HG03575 (cell line): ENCODE measurements at regions not wholly inside any gene's neighbourhood (a gene's known extent, or its start where the extent isn't known, plus 50 kb on each side); places are given as distances from the start of the nearest gene placed in this dataset.

Experiments used
- ATAC-seq: cut with Tn5 transposase; IDR thresholded peaks from one replicate; pipeline ENCODE4 v1.9.1; 2021; ENCODE audit not compliant: unreplicated experiment, insufficient number of reproducible peaks, low FRiP score; ENCODE audit errors: extremely low read depth

DNA sequence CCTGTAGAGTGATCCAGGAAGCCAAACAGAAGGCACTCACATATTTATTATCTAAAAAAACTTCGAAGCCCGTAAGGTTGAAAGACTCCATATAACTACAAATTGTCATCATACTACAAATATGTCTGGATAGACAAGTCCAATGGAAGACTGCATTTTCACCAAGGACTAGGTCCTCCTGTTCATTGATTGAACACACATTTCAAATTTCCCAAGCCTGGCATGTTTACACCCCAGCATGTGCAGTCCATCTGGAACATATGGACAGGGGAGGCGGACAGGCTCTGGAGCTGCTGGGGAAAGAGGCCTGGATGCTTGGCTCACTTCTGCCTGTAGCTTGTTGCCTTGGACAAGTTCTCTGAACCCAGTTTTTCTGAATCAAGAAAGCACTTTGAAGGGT, 378.7 kb downstream of the ENC1 start:
- ATAC-seq = no peak

DNA sequence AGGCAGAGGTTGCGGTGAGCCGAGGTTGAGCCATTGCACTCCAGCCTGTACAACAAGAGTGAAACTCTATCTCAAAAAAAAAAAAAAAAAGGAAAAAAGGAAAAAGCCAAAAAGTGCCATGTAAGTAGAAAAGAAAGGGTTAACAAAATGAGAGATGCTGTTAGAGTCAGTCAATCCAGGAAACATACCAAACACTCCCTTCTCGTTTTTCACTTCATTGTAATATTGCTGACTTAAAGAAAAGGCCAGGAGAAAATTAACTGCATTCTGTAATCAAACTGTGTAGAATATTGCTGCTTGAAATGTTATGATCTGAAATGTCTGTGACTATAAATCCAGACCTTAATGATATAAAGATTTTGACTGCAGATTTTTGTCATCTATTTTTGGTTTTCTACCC, 379.1 kb downstream of the ENC1 start:
- no peak for ATAC-seq

DNA sequence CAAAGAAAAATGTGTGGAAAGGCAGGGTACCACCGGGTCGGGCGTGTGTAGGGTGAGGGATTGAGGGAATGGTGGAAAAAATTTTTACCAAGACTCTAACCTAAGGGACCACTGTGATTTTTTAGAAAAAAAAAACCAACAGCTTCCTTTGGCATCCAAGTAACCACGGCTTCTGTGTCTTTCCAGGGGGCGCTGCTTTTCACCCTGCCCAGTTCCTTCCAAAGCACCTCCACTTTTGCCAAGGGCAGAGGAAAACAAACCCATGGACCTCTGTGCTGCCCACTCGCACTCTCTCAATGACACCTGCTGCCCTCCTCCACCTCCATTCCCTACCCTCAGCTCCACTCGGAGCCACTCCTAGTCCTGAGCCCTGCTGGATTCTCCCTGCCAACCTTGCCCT, 381.0 kb downstream of the ENC1 start:
- ATAC-seq = no peak

DNA sequence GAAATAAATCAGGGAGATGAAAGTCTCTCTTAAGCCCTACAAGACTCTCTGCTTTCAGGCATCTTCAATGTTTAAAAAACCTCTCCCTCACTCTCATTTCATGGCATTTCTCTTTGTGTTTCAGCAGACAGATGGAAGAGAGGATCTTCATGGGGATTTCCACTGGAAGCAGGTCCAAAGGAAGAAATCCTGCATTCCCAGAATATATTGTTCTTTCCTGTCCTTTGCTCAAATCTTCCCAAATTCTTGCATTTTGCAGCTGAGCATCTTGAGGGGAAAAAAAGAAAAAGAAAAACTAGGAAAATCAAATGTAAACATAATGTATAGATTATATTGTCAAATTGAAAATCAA, 382.2 kb downstream of the ENC1 start:
- no peak for ATAC-seq

DNA sequence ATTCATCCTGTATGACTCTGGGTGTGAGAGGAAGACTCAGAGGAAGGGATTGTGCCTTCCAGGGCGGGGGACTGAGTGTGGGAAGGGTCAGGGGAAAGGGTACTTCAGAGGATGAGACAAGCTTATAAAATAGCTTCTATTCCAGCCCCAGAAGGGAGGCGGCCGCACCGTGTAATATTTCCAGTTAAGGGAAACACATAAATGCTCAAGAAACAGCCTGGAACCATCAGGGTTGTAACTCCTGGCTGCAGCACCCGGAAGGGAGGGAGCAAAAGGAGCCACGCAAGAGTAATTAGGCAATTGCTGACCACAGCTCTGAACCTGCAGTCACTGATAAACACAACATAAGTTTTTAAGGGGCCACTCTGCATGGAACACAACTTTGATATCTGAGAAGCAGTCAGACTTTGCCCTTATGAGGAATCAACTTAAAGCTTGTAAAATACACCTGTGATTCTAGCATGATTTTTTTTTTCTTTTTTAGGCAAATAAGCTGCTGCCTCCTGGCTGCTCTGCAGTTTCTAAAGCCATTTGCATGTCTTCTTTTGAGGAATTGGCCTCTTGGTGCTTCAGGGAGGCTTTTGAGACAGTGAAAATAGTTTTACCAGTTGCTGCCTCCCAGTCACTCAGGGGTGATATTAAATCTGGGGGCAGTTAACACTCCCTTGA, 382.7 kb downstream of the ENC1 start:
- ATAC-seq = no peak

DNA sequence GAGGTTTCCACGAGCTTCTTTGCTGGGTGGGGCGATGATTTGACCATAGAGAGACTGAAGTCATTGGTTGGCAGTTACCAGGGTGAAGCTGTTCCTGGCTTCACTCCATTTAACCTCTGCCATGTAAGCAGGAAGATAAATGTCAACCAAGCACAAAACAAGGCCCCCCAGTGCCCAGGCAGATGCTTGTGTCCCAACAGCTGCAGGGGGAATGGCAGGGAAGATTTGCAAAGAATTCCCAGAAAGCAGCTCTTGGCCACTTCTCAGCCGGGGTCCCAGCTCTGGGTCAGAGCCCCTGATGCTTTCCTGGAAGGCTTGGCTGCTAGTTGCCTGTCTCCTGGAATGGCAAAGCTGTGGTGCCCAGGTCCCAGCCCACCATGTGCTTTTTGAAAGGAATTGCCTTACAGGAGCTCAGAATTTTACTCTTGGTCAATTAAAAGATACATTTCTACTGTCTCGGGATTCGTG, 383.4 kb downstream of the ENC1 start:
- no peak for ATAC-seq

DNA sequence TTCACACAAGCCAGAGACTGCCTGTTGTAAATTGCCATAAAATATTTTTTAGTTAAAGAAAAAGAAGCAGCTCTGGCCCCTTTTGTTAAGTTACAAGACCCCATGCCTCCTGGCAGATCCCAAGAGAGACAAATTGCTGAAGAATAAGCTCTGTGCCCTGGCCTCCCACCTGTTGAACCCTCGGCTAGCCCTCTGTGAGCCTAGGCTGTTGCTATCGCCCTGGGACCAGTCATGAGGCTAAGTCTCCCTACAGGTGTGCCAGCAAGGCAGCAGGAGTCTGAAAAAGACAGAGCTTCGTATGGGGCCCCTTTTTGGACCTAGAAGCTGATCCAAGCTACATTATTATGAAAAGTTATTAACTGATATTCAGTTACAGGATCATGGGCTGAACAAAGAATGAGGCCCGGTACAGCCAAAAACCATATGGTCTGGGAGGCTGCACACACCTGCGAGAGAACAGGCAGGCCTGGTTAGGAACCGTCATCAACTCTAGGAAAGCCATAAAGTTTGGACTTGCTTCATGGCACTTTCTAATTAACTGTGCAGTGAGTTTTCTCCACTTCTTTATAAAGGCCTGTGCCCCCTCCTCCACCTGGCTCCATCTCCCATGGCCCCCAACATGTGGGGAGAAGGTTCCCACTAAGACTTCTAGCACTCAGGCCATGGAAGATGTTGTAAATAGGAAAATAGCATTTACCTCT, 384.7 kb downstream of the ENC1 start:
- no peak for ATAC-seq

DNA sequence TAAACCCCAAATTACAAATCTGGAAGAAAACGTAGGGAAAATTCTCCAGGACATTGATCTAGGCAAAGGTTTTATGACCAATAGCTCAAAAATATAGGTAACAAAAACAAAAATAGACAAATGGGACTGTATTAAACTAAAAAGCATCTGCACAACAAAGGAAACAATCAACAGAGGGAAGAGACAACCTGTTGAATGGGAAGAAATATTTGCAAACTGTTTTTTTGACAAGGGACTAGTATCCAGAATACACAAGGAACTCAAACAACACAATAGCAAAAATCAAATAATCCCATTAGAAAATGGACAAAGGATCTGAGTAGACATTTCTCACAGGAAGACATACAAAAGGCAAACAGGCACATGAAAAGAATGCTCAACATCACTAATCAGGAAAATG, 386.3 kb downstream of the ENC1 start:
- no peak for ATAC-seq

DNA sequence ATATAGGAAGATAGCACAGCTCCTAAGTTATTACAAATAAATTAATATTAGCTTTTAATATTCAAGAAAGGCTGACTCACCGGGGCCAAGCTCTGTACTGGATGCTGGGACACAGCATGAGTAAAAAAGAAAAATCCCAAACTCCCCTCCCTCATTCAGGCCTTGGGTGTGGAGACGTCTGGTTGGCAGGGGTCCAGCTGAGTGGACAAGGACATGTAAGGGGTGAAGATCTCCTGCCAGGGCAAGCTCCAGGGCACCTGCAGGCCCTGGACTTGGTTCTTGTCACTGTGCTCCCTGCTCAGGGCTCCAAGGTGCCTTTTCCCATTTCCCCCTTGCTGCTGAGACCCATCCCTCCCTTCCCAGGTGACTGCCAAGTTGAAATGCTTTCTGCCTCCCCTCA, 388.5 kb downstream of the ENC1 start:
- ATAC-seq = no peak

DNA sequence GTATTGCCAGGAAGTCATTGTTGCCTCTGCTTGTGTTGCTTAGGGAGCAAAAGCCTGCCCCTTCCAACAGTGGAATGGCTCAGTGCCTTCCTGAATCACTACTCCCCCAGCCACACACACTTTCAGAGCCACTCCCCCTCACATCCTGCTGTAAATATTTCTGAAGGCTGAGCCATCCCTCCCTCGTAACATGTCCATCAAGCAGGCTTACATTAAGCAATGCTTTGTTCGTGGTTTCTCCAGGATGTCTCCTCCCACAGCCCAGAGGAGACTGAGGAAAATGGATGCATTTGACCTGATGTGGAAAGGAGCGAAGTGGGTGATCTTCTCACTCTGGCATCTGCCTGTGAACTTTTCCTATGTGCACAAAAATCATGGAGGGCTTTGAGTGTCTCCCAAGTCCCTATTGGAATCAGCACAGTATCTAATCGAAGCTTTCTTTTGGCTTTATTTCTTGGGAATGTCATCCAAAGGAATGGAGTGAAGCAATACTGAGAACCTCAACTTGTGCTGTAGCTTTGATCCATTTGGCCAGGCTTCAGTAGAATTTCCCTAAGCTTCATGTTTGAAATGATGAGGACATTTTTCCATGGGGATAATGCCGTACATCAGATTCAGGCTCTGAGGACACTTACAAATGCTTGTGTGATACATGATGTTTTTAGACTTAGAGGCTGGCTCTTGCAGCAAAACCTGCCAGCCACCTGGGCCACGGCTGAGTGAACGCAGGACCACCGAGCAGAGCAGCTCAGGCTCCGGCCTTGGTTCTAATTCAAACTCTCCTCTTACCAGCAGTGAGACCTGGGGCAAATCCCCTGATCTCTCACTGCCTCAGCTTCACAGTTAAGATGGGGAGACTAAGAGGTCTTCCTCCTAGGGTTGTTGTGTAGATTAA, 389.1 kb downstream of the ENC1 start:
- no peak for ATAC-seq

DNA sequence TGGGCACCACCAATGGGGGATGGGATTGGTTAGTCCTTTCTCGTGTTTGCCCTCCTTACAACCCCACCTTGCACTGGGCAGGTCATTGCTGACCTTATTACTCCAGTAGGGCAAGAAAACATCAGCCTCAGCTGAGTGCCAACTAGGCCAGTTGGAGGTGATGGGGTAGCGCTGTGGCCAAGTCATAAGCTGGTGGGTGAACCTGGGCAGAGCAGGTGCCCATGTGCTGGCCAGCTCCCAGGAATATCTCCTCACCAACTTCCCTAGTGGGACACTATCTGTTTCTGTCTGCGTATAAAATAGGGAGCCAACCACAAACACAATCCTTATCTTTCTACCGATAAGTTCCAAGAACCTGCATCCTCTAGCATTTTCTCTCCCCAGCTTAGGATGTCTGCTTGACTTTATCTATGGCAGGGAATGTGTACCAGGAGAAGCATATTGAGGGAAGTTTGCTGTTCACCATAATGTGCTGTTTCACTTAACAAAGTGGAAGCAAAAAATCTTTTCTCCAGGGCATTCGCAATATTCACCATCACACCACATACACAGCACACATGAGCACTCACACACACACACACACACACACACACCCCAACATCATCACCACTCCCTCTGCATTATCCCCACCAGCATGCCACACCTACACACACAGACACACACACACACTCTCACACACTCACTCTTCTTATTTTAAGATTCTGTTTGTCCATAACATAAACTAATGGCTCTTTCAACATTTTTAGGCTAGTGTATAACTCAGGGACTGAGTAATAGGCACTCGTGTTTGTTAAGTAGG, 390.0 kb downstream of the ENC1 start:
- ATAC-seq = no peak

DNA sequence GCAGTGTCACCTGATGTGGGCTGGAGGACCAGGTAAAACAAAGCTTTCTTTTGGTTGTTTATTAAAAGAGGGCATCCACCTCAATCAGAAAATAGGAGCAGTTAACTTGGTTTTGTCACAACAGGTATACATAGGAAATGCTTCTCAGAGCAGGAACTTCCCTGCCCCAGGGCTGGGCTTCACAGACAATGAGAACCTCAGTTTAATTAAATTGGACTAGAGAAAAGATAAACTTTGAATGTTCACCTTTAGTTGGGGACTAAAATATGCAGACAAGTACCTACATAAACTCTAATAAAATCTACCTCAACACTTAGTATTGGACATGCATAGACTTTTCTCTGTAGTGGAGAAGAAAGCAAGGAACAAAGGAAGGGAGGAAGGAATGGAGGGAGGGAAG, 392.0 kb downstream of the ENC1 start:
- ATAC-seq = no peak

DNA sequence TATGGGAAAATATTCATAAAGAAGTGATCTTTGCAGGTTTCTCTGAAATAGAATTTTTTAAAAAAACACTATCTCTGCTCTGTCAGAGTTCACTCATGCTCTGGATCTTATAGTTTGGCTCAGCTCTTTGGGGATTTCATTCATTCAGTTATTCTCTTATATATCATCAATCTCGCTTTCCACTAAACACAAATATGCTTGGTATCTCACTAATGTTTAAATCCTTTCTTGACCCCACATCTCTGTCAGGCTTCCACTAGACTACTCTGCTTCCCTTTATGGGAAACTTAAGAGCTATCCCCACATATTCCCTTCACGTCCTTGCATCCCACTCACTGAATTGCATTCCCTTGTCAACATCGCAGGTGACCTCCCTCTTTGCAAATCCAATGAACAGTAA, 396.1 kb downstream of the ENC1 start:
- no peak for ATAC-seq

DNA sequence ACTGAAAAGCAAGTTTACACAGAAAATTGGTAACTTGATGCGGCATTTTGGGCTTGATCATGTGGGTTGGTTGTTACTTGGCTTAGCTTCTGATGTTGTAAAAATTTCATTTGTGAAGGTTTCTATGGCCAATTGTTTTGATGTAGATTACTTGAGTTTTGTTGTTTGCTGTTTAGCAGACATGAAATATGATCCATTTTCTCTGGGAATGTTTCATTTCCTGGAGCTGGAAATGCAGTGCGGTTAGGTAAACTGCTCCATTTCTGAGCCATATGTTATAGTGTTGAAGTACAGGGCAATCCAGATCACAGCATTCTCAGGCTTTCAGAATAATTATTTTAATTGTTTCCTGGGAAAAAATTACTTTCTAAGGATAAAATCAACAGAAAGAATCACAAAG, 396.9 kb downstream of the ENC1 start:
- ATAC-seq = no peak

DNA sequence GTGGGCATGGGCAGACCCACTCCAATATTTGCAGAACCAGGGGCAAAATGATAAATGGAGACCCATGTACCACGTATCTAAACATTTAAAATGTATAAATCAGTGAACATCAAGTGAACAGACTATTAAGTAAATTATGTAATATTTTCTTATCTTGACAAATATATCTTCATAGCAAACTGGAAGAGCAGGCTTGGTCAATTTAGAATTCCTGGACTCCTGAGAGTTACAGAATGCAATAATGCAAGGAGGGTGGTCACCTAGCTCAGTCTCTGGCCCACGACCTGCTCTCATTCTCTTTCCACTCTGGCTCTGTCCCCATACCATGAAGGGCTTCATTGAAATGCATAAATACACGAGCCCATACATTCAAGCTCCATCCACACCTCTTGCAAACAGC, 398.0 kb downstream of the ENC1 start:
- ATAC-seq = no peak

DNA sequence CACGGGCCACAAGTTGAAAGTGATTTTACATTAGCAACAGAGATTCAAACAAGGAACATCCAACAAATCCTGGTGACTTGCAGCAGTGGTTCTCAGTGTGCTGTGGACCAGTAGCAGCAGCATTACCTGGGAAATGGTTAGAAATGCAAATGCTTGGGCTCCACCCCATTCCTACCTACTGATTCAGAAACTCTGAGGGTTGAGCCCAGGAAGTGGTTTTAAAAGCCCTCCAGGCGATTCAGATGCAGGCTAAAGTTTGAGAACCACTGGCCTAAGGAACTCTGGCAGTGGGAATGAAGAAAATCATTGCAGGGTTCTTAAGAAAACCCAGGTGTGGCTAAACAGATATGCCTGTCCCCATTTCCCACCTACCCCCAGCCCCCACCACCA, 398.8 kb downstream of the ENC1 start:
- ATAC-seq = no peak

DNA sequence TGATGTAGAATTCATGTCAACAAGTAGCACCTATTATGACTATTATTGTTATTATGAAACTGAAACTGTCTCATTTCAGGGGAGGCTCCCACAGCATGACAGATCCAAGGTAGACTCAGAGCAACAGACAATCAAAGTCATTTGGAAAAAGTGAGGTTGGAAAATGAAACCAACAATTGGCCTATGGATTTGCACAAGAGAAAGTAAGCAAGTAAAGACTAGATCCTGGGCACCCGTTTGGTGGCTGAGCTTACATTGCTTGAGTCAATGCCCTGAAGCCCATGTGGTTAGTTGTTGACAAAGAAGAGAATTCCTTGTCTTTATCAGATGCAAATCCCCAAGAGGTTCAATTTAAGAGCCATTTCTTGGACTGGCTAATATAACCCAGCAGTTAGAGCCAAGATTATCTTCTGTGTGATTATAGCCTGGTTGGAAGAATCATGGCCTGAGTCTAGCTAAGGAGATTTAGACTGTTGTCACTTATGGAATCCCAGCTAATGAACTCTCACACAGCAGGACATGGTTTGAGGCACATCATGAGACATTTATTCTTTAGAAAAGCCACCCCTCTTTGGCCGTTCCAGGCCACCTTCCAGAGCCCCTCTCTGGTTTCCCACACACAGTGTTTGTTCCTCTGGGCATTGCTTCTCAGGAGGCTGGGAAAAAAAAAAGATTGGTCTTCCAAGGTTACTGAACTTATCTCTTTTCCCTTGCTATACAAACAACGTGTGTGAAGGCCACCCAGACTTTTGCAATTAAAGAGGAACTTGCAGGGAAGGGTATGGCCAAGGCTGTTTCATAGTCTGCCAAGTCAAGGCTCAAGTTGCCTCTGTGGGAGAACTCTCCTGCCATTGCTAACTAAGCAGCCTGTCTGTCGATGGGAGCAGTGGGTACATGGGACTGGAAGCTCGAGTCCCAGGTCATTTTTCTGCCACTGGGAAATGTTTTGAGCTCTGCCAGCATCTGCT, 399.5 kb downstream of the ENC1 start:
- ATAC-seq = no peak

DNA sequence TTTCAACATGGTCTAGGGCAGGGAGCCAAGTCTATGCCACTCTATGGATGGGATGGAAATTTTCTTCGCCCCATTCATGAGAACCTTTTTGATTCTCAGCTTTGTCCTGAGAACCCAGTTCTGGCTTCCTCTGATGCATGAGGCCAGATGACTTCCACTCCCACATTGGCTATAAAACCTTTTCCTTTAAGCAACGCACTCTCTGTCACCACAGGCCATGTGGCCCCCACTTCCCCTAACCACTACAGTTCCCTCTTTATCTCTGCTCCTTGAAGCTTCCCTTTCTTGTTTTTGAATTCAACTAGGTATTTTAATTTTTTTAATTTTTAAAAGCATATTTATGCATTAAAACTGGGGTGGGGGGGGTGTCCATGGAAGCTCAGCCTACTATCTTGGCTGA, 401.3 kb downstream of the ENC1 start:
- ATAC-seq = no peak
